ENCODE measurements at regions not wholly inside any gene's neighbourhood (a gene's known extent, or its start where the extent isn't known, plus 50 kb on each side); places are given as distances from the start of the nearest gene placed in this dataset.

- no peak for DNase-seq
Observed at GRCh38 chr5:39877479-39877878, 452.7 kb upstream of the DAB2 start.

GRCh38 chr5:39876146-39876545 lies 451.4 kb upstream of the DAB2 start:
- no peak for DNase-seq

DNA sequence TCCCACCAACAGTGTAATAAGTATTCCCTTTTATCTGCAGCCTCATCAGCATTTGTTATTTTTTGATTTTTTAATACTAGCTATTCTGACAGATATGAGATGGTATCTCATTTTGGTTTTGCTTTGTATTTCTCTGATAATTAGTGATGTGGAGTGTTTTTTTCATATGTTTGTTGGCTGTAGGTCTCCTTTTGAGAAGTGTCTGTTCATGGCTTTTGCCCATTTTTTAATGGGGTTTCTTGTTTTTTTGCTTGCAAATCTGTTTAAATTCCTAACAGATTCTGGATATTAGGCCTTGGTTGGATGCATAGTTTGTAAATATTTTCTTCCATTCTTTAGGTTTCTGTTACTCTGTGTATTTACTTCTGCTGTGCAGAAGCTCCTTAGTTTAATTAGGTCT lies 445.4 kb upstream of the DAB2 start:
- DNase-seq = no peak

GRCh38 chr5:39869396-39869795 lies 444.6 kb upstream of the DAB2 start:
- DNase-seq = no peak

DNA sequence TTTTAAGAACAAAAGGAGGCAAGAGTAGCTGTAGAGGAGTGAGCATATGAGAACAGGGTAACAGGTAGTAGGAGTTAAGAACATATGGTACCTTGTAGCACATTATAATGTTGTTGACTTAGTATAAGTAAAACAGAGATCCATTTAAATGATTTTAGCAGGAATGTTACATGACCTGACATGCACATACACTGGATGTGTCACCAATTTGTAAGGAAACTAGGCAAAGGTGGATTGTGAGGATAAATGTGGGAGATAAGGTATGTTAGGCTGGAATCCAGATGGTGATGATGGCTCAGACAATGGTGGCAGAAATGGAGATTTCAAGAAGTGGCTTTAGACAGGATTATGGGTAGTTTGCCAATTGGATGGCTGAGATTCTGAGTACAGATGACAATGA lies 443.1 kb upstream of the DAB2 start:
- DNase-seq = no peak

DNA sequence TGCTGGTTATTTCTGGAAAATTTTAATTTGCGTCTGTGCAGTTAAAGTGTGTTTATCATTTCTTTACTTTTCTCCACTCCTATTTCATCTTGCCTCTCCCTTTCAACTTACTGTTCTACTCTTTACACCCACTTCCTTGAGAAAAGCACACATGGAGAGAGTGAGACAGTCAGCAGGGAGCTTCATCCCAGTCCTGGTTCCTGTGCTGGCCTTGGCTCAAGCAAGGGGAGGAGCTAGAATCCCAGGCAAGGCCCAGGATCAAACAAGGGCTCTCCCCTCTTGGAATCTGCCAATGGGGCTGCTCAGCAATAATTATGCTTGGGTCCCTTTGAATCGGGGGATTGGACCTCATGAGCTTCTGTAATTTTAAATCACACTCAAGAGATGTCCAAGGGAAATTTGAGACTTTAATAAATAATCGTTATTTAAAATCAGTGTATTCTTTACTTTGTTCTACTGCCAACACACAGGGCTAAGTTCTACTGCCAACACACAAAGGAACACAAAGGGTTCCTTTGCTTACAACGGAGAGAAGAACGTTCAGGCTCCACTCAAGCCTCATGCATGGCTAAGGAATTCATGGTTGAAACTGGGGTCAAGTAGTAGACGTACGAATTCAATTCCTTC lies 439.3 kb upstream of the DAB2 start:
- DNase-seq = no peak

DNA sequence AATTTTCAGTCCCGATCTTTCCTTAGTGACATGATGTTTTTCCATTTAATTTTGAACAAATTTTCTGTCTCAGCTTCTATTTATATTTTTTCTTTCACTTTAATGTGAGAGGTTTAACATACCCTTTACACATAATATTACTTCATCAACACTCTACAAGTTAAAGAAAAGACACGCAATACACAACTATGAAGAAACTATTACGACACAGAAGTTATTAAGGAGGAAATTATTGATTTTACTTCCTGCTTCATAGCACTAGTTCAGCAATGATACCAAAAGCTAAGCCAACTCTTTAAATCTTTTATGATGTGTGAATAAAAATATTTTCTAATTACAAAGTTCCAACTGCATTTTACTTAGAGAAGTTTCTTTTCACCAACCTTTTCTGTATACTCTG lies 432.3 kb upstream of the DAB2 start:
- DNase-seq = no peak

GRCh38 chr5:39854771-39855410 lies 430.1 kb upstream of the DAB2 start:
- no peak for DNase-seq

DNA sequence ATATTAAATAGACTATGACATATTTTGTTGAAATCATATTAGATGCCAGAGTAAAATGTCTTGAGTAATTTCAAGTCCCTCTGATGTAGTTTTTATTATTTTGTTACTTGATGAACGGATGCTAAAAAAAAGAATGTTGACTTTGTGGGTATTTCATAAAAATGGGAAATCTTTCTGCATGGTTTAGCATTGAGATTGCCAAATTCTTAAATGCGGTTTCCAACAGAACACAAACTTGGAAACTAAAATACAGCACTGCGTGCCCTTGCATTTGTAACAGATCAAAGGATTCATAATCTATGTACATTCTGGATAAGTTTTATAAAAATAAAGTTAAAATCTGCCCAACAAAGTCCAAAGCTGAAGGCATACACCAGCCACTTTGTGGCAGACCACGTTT lies 425.5 kb upstream of the DAB2 start:
- DNase-seq = no peak

- DNase-seq = no peak
Observed at GRCh38 chr5:39846144-39846543, 421.4 kb upstream of the DAB2 start.

- DNase-seq = no peak
Observed at GRCh38 chr5:39843767-39844166, 419.0 kb upstream of the DAB2 start.

DNA sequence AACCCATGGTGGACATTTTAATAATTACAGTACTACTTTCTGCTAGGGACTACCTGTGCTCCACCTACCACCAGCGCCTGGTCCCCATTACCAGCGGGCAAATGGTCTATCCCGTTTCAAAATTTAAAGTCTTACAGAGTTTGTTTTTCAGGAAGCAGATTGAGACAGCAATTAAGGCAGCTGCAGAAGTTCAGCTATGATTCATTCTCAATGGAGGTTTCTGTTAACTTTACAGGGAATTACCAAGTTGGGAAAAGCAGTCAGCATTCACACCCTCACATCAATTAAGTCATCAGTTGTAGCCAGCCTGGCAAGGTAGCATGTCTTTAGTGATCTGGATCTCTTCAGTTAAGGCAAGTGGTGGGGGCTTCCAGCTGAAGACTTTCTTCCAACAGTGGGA lies 410.6 kb upstream of the DAB2 start:
- DNase-seq = no peak

DNA sequence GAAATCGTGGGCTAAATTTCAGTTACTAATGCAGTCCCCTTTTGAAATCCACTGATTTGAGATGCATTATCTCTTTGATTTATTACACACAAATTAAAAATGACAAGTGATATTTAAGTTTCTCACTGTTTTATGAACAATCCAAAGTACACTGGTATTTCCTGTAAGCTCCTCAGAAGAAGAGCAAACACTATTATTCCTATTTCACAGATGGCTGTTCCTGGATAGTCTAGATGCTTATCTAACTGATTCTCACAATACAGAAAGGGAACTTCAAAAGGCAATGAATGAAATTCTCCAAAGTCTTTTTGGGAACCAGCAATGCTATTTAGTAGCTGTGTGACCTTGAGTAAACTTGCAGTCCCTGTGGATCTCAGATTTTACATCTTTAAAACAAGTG lies 404.7 kb upstream of the DAB2 start:
- DNase-seq = no peak

DNA sequence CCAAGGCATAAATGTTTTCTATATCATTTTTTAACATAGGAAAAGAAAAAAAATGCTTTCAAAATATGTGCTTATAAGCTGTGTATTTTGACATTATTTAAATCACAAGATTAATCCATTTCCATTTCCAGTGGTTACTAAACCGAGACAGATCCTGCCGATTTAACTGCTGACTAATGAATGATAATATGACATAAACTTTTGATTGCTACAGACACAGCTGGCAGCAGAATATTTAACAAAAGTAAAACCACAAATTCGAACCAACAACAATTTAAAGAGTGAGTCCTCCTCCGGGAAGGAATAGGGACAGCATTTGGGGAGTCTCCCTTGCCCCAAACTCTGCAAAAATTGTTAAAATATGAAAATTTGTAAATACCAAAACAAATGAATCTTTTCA lies 401.3 kb upstream of the DAB2 start:
- no peak for DNase-seq

DNA sequence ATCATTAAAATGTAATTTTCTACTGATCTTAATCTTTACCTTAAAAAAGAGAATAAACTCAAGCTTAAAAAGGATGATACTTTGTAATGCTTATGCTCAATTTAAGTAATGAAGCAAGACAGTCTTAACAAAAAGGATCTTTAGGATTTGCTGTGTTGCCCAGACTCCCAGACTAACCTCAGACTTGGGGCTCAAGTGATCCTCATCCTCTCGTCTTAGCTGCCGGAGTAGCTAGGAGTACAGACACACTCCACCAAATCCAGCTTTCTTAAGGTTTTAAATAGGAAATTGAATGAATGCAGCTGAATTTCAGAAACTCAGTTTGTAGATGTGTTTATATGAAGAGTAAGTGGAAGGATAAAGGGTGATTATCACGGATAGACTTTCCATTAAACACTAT lies 400.5 kb upstream of the DAB2 start:
- no peak for DNase-seq

DNA sequence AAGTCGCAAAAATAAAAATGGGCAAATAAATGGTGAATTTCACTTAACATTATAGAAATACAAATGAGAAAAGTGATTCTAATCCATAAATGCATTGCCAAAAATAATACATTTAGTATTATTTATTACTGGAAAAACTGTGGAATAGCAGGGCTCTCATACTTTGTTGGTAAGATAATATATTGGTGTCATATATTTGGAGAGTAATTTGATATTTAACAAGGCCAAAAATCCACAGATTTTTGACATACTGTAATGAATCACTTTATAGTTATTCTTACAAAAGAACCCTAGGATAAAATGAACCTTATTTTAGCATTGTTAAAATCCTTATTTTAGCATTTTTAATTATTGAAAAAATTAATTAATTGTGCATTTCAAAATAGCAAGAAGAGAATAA lies 397.2 kb upstream of the DAB2 start:
- DNase-seq = no peak

- DNase-seq = no peak
Observed at GRCh38 chr5:39816866-39817265, 392.1 kb upstream of the DAB2 start.

GRCh38 chr5:39816156-39816845 lies 391.5 kb upstream of the DAB2 start:
- no peak for DNase-seq

GRCh38 chr5:39815711-39816110 lies 390.9 kb upstream of the DAB2 start:
- DNase-seq = no peak

- DNase-seq = no peak
Observed at GRCh38 chr5:39811381-39811780, 386.6 kb upstream of the DAB2 start.

DNA sequence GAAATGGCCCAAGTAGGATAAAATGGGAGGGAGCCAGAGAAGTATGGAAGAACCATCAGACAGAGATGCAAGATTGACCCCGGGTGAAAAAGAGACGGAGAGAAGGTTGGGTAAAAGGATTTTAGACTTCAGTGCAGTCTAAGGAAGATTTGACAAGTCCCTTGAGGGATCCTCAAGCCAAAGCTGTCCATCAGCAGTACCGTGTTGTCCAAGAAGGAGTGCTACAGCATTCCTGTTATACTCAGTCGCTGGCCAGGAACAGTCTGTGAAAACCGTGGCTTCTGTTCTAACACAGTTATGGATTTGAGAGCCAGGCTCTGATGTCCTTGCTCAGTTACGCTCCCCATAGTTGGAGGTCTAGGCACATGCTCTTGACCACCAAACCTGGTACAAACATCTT lies 383.9 kb upstream of the DAB2 start:
- no peak for DNase-seq

DNA sequence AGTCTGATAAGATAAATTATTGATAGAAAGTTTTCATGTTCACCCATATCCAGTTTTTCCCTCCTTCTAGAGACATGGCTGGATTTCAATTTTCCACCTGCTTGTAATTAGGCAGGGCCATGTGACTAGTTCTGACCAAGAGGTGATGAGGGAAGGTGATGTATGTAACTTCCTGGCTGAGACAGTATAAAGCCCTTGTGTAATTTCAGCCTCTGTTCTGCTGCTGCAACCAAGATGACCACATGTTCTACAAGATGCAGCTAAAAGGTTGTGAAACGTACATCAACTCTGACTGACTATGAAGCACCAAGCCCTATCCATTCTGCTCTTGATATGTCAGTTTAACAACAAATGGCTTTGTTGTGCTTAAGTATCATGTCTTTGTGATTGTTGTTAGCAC lies 376.5 kb upstream of the DAB2 start:
- DNase-seq = no peak

- no peak for DNase-seq
Observed at GRCh38 chr5:39800042-39800601, 375.3 kb upstream of the DAB2 start.

GRCh38 chr5:39799242-39799641 lies 374.5 kb upstream of the DAB2 start:
- no peak for DNase-seq
